HG03025 (cell line): ENCODE measurements at regions not wholly inside any gene's neighbourhood (a gene's known extent, or its start where the extent isn't known, plus 50 kb on each side); places are given as distances from the start of the nearest gene placed in this dataset.
"Not testable (repeated sequence)": the region's sequence is repeated elsewhere in the genome, so short reads cannot be mapped to it uniquely, and the experiment has no call there.

Experiments used
- ATAC-seq: cut with Tn5 transposase; IDR thresholded peaks from one replicate; pipeline ENCODE4 v1.9.1; 2021; ENCODE audit warnings: mild to moderate bottlenecking, moderate library complexity; ENCODE audit not compliant: unreplicated experiment, low FRiP score

GRCh38 chr11:109668973-109669634 is 247.1 kb downstream of the C11orf87 start:
- no peak for ATAC-seq

DNA sequence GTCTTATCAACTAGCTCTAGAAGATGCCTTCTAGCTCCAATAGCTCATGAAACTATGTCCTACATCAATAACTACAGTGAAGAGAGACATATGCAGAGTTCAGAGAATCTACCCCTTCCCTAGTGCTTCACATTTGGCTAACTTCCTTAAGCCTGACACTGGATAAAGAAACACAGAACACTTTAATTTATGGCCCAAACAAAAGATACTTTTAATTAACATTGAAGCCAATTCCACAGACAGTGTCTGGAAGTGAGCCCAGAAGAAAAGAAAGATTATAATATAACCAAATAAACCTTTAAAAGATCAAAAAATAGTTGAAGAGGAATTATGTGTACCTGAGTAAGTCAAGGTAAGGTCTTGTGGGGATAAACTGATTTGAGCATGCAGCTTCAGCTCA is 255.2 kb downstream of the C11orf87 start:
- no peak for ATAC-seq

DNA sequence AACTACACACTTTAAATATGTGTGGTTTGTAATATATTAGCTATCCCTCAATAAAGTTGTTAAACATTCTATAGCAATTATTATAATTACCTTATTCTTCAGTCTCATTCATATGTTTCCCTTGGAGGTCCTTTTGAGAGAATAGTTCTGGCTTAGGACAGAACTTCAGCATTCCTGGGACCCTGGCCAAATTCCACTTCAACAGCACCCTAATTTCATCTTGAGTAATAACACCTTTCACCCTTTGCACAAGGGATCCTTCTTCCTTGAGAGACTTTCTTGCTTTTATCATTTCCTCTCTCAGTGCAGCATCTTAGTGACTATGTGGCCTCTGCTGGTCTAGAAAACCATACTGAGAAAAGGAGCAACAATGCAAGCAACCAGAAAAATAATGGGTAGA is 255.9 kb downstream of the C11orf87 start:
- ATAC-seq, result no peak

DNA sequence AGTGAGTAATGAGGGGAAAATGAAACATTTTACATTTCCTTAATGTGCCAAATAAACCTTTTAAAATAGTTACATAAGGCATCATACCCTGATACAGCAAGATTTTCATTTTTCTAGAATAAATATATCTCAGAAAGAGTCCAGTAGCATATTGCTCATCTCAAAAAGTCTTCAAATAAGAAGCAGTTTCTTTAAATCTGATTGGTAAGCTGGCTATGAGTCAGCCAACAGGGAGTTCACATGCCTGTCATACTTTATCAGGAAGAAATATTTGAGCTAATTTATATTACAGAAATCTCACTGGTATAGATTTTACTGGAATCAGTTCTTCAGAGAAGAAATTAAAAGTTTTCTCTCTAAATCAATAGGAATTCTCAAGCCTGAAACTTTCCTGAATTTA is 258.1 kb downstream of the C11orf87 start:
- no peak for ATAC-seq

DNA sequence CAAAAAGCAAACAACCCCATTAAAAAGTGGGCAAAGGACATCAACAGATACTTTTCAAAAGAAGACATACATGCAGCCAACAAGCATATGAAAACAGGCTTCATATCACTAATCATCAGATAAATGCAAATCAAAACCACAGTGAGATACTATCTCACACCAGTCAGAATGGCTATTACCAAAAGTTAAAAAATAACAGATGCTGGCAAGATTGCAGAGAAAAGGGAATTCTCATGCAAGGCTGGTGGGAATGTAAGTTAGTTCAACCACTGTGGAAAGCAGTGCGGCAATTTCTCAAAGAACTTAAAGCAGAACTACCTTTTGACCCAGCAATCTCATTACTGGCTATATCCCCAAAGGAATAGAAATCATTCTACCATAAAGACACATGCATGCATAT is 260.8 kb downstream of the C11orf87 start:
- ATAC-seq, result not testable (repeated sequence)

DNA sequence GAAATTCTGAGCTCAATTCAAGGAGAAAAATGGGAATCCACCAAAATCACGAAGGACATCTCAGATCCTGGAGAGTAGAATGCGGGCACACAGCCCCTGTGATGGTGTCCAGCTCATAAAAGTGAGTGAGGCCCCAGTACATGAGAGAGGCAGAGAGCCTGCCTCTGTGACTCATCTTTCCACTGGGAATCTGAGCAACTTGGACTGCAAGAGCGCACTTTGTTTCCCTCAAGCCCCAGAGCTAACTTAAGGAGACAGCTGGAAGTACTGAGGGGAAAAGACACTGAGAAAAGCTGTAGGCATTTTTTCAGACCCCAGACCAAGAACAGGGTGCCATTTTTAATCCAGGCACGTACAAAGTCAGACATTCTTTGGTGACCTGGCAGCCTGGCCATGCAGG is 273.7 kb downstream of the C11orf87 start:
- no peak for ATAC-seq

- no peak for ATAC-seq
These were observed 274.4 kb downstream of the C11orf87 start for GRCh38 chr11:109696191-109696897.

GRCh38 chr11:109697140-109697843 is 275.3 kb downstream of the C11orf87 start:
- ATAC-seq, result peak; percentile 85

GRCh38 chr11:109698237-109698636 is 276.2 kb downstream of the C11orf87 start:
- no peak for ATAC-seq

- no peak for ATAC-seq
These were observed 282.4 kb downstream of the C11orf87 start for GRCh38 chr11:109704432-109704831.

GRCh38 chr11:109706945-109707344 is 285.0 kb downstream of the C11orf87 start:
- ATAC-seq, result no peak

DNA sequence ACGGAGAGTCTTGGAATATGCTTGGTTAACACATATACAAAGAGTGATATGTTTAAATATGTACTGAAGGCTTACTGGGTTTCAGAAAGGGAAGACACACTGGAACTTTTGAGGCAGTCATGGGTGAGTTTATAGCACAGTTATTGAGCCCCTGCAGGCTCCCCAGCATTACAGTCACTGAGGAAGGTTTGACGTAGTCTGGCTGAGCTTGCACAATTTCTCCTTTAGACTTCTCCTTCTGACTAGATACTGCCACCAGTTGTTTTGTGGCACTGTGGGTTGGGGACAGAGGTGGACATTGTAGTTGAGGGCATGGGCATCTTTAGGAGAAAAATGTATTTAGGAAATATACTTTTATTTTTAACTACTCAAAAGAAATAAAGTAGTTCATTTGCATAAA is 285.4 kb downstream of the C11orf87 start:
- ATAC-seq, result no peak

DNA sequence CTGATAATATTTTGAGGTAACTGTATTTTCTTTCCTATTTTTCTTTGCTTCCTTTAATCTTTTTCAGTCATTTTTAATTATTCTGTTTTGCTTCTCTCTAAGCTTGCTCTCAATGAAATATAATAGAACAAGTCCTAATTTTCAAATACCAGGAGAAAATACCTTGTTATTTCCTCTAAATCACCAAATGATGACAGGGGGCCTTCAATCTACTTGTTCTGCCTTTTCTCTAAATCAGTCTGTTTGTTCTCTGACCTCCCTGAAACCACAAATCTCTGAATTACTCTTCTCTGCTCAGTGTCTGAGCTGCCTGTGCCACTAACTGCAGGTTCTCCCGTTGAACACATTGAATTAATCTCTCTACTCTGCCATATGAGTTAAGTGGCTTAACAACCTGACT is 286.2 kb downstream of the C11orf87 start:
- ATAC-seq, result no peak

DNA sequence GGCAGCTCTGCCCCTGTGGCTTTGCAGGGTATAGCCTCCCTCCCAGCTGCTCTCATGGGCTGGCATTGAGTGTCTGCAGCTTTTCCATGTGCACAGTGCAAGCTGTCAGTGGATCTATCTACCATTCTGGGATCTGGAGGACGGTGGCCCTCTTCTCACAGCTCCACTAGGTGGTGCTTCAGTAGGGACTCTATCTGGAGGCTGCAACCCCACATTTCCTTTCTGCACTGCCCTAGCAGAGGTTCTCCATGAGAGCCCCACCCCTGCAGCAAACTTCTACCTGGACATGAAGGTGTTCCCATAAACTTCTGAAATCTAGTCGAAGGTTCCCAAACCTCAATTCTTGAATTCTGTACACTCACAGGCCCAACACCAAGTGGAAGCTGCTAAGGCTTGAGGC is 292.5 kb downstream of the C11orf87 start:
- ATAC-seq, result not testable (repeated sequence)

DNA sequence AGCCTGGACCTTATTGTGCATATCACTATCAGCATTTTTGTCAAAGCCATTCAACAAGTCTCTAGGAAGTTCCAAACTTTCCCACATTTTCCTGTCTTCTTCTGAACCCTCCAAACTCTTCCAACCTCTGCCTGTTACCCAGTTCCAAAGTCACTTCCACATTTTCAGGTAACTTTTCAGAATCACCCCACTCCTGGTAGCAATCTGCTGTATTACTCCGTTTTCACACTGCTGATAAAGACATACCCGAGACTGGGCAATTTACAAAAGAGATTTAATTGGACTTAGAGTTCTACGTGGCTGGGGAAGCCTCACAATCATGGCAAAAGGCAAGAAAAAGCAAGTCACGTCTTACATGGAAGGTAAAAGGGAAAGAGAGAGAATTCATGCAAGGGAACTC is 293.4 kb downstream of the C11orf87 start:
- ATAC-seq, result not testable (repeated sequence)

DNA sequence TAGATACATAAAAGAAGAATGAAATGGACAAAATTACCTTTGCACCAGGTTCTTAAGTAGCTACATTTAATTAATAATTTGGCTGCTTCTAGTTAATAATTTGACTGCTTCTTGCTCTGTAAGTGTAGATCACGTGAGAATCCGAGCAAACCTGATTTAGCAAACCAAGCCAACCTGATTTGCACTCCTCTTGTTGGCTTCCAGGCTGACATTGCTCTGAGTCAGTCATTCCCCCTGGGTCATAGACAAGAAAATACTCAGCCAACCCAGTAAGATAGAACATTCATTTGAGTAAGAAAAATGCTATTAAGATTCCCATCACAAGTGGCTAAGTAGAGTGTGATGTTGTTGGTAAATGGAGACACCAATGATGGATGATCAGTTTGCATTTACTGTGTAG is 304.1 kb downstream of the C11orf87 start:
- ATAC-seq, result no peak

DNA sequence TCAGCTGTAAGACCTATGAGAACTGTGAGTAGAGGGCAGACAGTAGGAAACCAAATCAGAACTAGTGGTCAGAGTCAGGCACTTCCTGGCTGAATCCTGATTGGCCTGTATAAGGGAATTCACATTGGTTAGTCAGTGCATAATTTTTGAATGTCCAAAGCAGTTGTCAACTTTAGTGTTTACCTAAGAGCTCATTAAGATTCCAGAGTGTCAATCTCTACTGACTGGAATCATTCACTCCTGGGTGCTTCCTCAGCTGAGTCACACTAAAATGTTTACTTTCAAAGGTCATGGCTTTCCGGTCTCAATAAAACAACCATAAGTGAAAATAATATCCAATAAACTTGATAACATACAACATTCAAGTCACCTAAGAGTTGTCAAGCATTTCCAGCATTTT is 306.1 kb downstream of the C11orf87 start:
- no peak for ATAC-seq

- no peak for ATAC-seq
These were observed 307.8 kb downstream of the C11orf87 start for GRCh38 chr11:109729761-109730160.

DNA sequence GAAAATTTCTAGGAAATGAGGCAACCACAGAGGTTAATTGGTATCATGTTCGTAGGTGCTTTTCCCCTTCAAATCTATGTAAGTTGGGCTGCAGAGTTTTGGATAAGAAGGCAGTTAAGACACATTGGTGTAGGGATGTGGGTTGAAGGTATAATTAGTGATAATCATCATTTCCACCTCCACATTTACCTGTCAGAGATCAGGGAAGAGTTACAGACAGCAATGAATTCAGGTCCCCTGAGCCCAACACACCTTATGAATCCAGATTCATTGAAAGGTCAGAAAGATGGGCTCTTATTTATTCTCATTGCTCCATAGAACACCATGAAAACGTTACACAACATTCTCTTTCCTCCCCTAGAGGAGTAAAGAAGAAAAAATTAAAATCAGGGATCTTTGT is 308.7 kb downstream of the C11orf87 start:
- ATAC-seq, result no peak

GRCh38 chr11:109731451-109731850 is 309.5 kb downstream of the C11orf87 start:
- ATAC-seq, result no peak

GRCh38 chr11:109733245-109733644 is 311.3 kb downstream of the C11orf87 start:
- no peak for ATAC-seq

DNA sequence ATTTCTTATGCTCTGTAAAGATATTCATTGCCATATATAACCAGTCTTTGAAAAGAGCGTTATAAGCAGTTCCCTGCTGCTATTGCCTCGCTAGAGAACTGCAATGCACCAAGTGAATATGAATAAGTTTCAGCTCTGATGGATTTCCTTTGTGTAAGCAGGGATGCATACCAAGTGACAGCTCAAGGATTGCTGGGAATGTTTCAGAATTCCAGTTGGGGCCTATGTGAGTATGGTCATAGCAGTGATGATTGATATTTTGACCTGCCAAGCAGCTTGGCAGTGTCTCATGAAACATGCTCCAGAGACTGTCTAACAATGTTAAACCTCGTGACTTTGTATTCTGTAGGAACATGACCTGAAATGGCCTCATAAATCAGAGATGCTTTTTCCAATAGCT is 312.6 kb downstream of the C11orf87 start:
- no peak for ATAC-seq
